Hematopoietic multipotent progenitor cell treated with erythropoietin and hydrocortisone succinate and interleukin-3 and kit ligand, for 15 days (in vitro differentiated cells): ENCODE measurements at regions not wholly inside any gene's neighbourhood (a gene's known extent, or its start where the extent isn't known, plus 50 kb on each side); places are given as distances from the start of the nearest gene placed in this dataset.

Experiments
- DNase-seq: peaks from one replicate; pipeline ENCODE4 v3.0.0-alpha.2; 2015; ENCODE audit warnings: low spot score

- DNase-seq, result no peak
Measured at GRCh38 chr9:18350995-18351595, 122.9 kb upstream of the ADAMTSL1 start.

- no peak for DNase-seq
Measured at GRCh38 chr9:18352711-18353110, 121.2 kb upstream of the ADAMTSL1 start.

DNA sequence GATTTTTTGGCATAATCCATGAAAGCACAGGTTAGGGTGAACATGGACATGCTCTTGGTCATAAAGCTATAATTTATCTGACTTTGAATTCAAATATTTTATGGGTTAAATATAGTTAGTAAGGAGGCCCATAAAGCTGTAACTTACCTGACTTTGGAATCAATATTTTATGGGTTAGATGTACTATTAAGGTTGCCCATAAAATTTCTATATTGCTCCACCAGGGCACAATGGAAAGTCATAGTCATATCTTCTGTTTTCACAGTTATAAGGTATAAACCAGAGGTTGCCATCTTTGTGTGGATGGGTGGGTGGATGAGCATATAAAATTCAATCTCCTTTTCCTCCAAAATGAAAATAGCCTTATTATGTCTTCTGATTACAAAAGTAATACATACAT is 120.5 kb upstream of the ADAMTSL1 start:
- no peak for DNase-seq

- DNase-seq, result no peak
Measured at GRCh38 chr9:18357321-18357720, 116.6 kb upstream of the ADAMTSL1 start.

DNA sequence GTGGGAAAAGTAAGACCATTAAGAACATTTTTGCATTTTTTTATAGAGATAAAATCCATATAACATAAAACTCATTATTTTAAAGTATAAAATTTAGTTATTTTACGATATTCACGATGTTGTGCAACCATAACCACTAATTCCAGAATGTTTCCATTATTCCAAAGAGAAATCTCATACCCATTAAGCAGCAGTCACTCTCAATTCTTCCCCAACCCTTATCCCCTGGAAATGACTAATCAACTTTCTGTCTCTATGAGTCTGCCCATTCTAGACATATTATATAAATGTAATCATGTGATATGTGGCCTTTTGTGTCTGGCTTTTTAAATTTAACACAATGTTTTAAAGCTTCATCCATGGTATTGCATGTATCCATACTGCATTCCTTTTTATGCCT is 115.6 kb upstream of the ADAMTSL1 start:
- DNase-seq, result no peak

DNA sequence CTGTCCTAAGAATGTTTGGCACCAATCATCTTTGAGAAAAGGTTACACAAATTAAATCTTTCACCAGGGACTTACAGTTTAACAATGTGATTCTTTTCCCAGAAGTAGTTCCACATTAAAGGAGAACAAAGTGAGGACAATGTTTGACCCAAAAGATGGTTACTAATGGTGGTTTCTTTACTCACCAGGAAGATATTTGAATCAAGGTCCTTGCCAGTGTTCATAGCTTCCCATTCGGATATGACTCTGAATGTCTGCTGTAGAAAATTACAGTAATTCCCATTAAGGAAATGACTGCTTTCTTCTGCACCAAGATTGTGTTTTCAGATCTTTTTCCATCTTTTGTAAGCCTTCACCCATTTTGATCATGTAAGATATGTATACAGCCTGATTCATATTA is 114.6 kb upstream of the ADAMTSL1 start:
- DNase-seq, result no peak

DNA sequence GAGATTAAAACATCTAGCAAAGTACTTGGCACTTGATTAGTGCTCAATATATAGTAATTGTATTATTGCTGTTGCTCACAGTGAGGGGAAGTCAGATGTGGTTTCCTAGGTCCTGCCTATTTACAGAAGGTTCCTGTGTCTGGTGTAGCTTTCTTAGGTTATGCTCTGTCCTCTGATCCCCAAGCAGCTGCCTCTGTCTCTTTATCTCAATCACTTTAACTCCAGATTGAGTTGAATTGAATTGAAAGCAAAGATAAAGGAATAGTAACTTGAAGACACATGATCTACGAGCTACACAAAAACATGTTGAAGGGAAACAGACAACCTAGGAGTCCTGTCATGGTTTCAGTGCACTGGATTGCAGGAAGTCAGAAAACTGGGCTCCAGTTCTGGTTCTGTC is 113.9 kb upstream of the ADAMTSL1 start:
- DNase-seq, result no peak

DNA sequence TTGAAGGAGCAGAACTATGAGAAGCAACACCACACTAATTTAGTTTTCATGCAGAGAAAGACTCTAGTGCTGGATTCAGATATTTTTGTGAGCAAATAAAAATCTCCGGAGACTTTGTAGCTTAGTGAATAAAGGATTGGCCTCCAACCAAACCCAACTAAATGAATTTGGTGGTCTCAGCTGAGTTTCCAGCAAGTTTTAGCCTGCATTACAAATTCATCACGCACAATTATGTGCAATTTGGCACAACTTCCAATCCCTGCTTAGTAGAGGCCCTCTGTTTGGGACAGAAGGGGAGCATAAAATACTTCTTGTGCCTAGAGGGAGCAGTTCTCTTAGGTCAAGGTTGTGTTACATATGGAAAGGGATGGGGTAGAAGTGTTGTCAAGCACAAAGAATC is 112.3 kb upstream of the ADAMTSL1 start:
- no peak for DNase-seq

- no peak for DNase-seq
Measured at GRCh38 chr9:18362166-18362565, 111.8 kb upstream of the ADAMTSL1 start.

GRCh38 chr9:18362901-18363685 is 110.9 kb upstream of the ADAMTSL1 start:
- no peak for DNase-seq

GRCh38 chr9:18365651-18366050 is 108.3 kb upstream of the ADAMTSL1 start:
- no peak for DNase-seq

- DNase-seq, result no peak
Measured at GRCh38 chr9:18366184-18366583, 107.8 kb upstream of the ADAMTSL1 start.

- DNase-seq, result no peak
Measured at GRCh38 chr9:18368206-18368605, 105.7 kb upstream of the ADAMTSL1 start.

GRCh38 chr9:18371141-18371540 is 102.8 kb upstream of the ADAMTSL1 start:
- no peak for DNase-seq

- DNase-seq, result no peak
Measured at GRCh38 chr9:18371621-18372020, 102.3 kb upstream of the ADAMTSL1 start.

GRCh38 chr9:18379073-18379811 is 94.7 kb upstream of the ADAMTSL1 start:
- DNase-seq, result no peak

GRCh38 chr9:18382243-18382642 is 91.7 kb upstream of the ADAMTSL1 start:
- no peak for DNase-seq

GRCh38 chr9:18384066-18384465 is 89.9 kb upstream of the ADAMTSL1 start:
- DNase-seq, result no peak

DNA sequence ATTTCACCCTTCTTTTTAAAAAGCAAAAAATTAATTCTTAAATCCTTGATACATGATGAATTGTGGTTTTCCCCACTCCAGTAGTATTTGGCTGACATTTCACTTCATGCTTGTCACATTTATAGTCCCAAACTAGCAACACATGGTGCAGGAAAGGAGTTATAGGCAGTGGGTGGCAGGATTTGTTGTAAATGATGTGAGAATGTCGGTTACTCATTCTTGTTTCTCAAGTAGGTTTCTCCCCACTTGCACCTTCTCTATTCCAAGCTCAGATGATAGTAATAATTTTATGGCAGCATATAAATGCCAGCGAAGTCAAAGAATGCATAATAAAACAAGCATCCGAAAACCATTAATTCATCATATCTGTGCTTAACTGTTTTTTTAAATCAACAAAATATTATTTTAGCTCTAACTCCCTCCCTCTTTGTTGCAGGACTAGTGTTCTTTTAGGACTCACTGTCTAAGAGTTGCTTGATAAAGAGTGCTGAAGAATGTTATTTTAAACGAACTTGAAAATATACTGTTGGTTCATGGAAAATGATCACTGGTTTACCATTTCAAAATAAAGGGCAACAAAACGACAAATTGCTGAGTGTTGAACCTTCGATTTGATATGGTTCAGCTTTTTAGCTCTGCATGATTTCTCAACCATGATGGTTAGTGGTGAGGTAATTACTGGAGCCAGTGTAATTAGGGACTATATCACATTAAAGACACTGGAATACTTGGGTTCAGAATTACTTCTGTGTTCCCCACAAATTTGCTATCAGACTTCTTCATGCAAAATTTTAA is 88.1 kb upstream of the ADAMTSL1 start:
- no peak for DNase-seq

GRCh38 chr9:18390393-18390792 is 83.6 kb upstream of the ADAMTSL1 start:
- DNase-seq, result no peak

GRCh38 chr9:18393340-18394130 is 80.4 kb upstream of the ADAMTSL1 start:
- no peak for DNase-seq
